ENCODE measurements at regions not wholly inside any gene's neighbourhood (a gene's known extent, or its start where the extent isn't known, plus 50 kb on each side); places are given as distances from the start of the nearest gene placed in this dataset.
"Not testable (repeated sequence)": the region's sequence is repeated elsewhere in the genome, so short reads cannot be mapped to it uniquely, and the experiment has no call there.

DNA sequence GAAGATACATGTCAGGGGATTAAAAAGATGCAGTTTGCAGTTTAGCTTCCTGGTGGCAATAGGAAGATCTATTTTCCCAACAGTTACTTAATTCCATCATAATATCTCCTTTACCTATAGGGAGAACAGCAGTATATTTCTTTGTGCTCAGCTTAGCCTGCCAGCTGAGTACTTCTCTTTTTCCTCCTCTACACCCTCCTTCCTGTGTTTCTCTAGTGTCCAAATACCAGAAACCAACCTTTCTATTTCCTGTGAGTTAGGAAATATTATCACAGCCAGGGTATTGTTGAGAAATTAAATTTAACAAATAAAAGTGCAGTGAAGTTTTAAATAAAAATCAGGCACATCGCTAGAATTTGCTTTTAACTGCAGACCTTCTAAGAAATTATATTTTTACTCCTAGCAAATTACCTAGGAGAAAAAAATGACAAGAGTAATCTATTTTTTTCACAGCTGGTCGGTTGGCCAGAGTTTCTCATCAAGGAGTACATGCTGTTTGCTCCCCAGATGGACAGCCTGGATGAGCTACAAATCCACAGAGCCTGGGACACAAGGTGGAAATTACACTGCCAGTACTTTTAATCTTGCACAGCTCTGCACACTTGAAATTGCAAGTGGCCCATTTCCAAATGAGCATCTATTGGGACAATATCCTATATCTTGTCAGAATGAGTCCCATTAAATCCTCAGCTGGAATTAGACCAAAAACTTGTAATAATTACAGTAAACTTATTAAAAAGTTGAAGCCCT lies 185.2 kb upstream of the CFAP20DC start:
- Histone ChIP-seq H3K36me3 (ENCODE audit: control insufficient read depth in 1 of 2, insufficient read depth in 2 of 2, low read length in 2 of 2) (no peaks in the 10 kb centered on the region), H3K27me3 (ENCODE audit: low read depth, low read length) (no peaks in the 10 kb centered on the region), H3K27ac (ENCODE audit: low read length) (no peak overlapping the region), H3K9me3 (ENCODE audit: control insufficient read depth in 1 of 2, low read length in 2 of 2) (peaks cover 0 to 3% of the 10 kb centered on the region in 2 donors), H3K4me1 (ENCODE audit: control insufficient read depth in 1 of 2, insufficient read depth in 2 of 2, low read length in 2 of 2) (no peaks in the 10 kb centered on the region), H3K4me3 (ENCODE audit: low read depth in 1 of 2, low read length in 2 of 2) (no peak overlapping the region)

GRCh38 chr3:59230379-59230778 lies 180.6 kb upstream of the CFAP20DC start:
- H3K4me3 ChIP-seq (ENCODE audit: low read depth in 1 of 2, low read length in 2 of 2), result not testable (repeated sequence)

DNA sequence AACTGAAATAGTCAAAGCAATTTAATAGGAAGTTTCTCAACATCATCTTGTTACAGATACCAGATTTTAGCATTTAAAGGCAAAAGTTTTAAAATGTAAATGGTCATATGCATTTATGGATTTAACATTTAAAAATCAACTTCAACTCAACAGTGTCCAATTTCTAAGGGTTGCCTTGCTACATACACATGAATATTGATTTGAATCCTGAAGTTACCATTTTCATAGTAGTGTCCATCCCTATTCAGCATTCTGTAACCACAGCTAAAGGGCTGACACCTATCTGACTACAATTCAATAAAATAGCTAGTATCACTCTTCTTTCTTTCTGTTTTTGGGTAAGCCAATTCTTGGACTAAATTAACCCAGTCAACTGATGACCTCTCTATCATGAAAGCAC lies 164.0 kb upstream of the CFAP20DC start:
- H3K9me3 ChIP-seq (ENCODE audit: control insufficient read depth in 1 of 2, low read length in 2 of 2), result no peaks in the 10 kb centered on the region

More at GRCh38 chr3:59230379-59230778, 180.6 kb upstream of the CFAP20DC start:
- H3K4me1 ChIP-seq (ENCODE audit: control insufficient read depth in 1 of 2, insufficient read depth in 2 of 2, low read length in 2 of 2); H3K36me3 ChIP-seq (ENCODE audit: control insufficient read depth in 1 of 2, insufficient read depth in 2 of 2, low read length in 2 of 2); H3K9me3 ChIP-seq (ENCODE audit: control insufficient read depth in 1 of 2, low read length in 2 of 2); H3K27ac ChIP-seq (ENCODE audit: low read length); H3K27me3 ChIP-seq (ENCODE audit: low read depth, low read length): not testable (repeated sequence)

DNA sequence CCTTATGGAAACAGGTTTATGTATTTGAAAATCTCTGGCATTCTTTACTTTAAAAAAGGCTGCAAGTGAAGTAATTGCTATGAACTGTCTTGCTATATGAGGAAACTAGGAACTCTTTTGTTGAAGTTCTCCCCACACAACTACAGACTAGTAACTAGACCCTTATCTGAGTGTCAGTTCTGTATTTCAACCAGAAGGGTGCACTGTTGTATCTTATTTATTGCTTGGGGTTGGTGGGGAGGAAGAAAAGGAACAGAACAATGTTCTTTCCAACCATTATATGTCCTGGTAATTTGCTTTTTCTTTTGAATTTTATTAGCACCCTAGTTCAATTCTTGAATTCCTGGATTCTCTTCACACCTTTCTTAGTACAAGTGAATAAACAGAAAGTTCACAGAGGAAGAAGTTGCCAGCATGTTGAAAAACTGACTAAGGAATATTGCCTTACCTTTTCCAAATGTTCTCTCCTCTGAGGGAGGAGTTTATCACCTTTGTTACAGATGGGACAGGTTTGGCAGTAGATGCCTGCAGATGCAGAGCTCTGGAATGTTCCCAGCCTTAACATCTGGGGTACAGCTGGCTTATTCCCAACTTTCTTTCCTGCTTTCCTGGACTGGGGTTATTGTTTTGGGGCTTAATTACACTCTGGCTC lies 162.4 kb upstream of the CFAP20DC start:
- H3K4me3 ChIP-seq (ENCODE audit: low read depth in 1 of 2, low read length in 2 of 2), result no peak overlapping the region
- H3K27ac ChIP-seq (ENCODE audit: low read length), result no peak overlapping the region
- no peaks in the 10 kb centered on the region for H3K36me3 ChIP-seq (ENCODE audit: control insufficient read depth in 1 of 2, insufficient read depth in 2 of 2, low read length in 2 of 2)
- H3K9me3 ChIP-seq (ENCODE audit: control insufficient read depth in 1 of 2, low read length in 2 of 2), result no peaks in the 10 kb centered on the region
- H3K27me3 ChIP-seq (ENCODE audit: low read depth, low read length), result no peaks in the 10 kb centered on the region
- no peaks in the 10 kb centered on the region for H3K4me1 ChIP-seq (ENCODE audit: control insufficient read depth in 1 of 2, insufficient read depth in 2 of 2, low read length in 2 of 2)

More for the DNA sequence above, 164.0 kb upstream of the CFAP20DC start:
- H3K36me3 ChIP-seq (ENCODE audit: control insufficient read depth in 1 of 2, insufficient read depth in 2 of 2, low read length in 2 of 2), result no peaks in the 10 kb centered on the region
- no peaks in the 10 kb centered on the region for H3K4me1 ChIP-seq (ENCODE audit: control insufficient read depth in 1 of 2, insufficient read depth in 2 of 2, low read length in 2 of 2)
- H3K27ac ChIP-seq (ENCODE audit: low read length), result no peak overlapping the region
- no peak overlapping the region for H3K4me3 ChIP-seq (ENCODE audit: low read depth in 1 of 2, low read length in 2 of 2)
- no peaks in the 10 kb centered on the region for H3K27me3 ChIP-seq (ENCODE audit: low read depth, low read length)

GRCh38 chr3:59210260-59210659 lies 160.4 kb upstream of the CFAP20DC start:
- H3K9me3 ChIP-seq (ENCODE audit: control insufficient read depth in 1 of 2, low read length in 2 of 2), result no peaks in the 10 kb centered on the region

GRCh38 chr3:59192473-59192872 lies 142.6 kb upstream of the CFAP20DC start:
- Histone ChIP-seq H3K4me3 (ENCODE audit: low read depth in 1 of 2, low read length in 2 of 2) (no peak overlapping the region), H3K27ac (ENCODE audit: low read length) (no peak overlapping the region), H3K4me1 (ENCODE audit: control insufficient read depth in 1 of 2, insufficient read depth in 2 of 2, low read length in 2 of 2) (no peaks in the 10 kb centered on the region), H3K27me3 (ENCODE audit: low read depth, low read length) (no peaks in the 10 kb centered on the region), H3K36me3 (ENCODE audit: control insufficient read depth in 1 of 2, insufficient read depth in 2 of 2, low read length in 2 of 2) (no peaks in the 10 kb centered on the region), H3K9me3 (ENCODE audit: control insufficient read depth in 1 of 2, low read length in 2 of 2) (no peaks in the 10 kb centered on the region)

More at GRCh38 chr3:59210260-59210659, 160.4 kb upstream of the CFAP20DC start:
- no peaks in the 10 kb centered on the region for H3K36me3 ChIP-seq (ENCODE audit: control insufficient read depth in 1 of 2, insufficient read depth in 2 of 2, low read length in 2 of 2)
- H3K4me3 ChIP-seq (ENCODE audit: low read depth in 1 of 2, low read length in 2 of 2), result no peak overlapping the region
- no peak overlapping the region for H3K27ac ChIP-seq (ENCODE audit: low read length)
- H3K4me1 ChIP-seq (ENCODE audit: control insufficient read depth in 1 of 2, insufficient read depth in 2 of 2, low read length in 2 of 2), result no peaks in the 10 kb centered on the region
- no peaks in the 10 kb centered on the region for H3K27me3 ChIP-seq (ENCODE audit: low read depth, low read length)

GRCh38 chr3:59191651-59192050 lies 141.8 kb upstream of the CFAP20DC start:
- Histone ChIP-seq H3K9me3 (ENCODE audit: control insufficient read depth in 1 of 2, low read length in 2 of 2) (no peaks in the 10 kb centered on the region), H3K4me1 (ENCODE audit: control insufficient read depth in 1 of 2, insufficient read depth in 2 of 2, low read length in 2 of 2) (no peaks in the 10 kb centered on the region), H3K4me3 (ENCODE audit: low read depth in 1 of 2, low read length in 2 of 2) (no peak overlapping the region), H3K36me3 (ENCODE audit: control insufficient read depth in 1 of 2, insufficient read depth in 2 of 2, low read length in 2 of 2) (no peaks in the 10 kb centered on the region), H3K27ac (ENCODE audit: low read length) (no peak overlapping the region), H3K27me3 (ENCODE audit: low read depth, low read length) (no peaks in the 10 kb centered on the region)

DNA sequence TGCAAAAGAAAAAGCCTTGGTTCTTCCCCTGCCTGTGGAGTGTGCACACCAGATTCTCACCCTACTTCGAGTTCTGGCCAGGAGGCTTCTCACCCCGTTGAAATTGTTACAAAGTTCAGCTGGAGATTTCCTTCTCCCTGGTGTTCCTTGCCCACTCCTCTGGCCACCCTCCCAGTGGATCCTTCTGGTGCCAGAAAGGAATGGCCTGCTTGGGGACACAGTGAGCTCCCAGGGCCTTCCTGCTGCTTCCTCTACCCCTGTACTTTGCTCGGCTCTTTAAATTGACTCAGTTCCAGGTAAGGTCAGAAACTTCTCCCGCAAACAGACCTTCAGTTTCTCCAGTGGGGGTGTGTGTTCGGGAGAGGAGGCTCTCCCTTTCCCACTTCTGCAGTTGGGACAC lies 140.1 kb upstream of the CFAP20DC start:
- Histone ChIP-seq H3K27ac (ENCODE audit: low read length) (no peak overlapping the region), H3K9me3 (ENCODE audit: control insufficient read depth in 1 of 2, low read length in 2 of 2) (no peaks in the 10 kb centered on the region), H3K4me3 (ENCODE audit: low read depth in 1 of 2, low read length in 2 of 2) (no peak overlapping the region), H3K27me3 (ENCODE audit: low read depth, low read length) (no peaks in the 10 kb centered on the region), H3K36me3 (ENCODE audit: control insufficient read depth in 1 of 2, insufficient read depth in 2 of 2, low read length in 2 of 2) (no peaks in the 10 kb centered on the region), H3K4me1 (ENCODE audit: control insufficient read depth in 1 of 2, insufficient read depth in 2 of 2, low read length in 2 of 2) (no peaks in the 10 kb centered on the region)

- no peak overlapping the region for H3K27ac ChIP-seq (ENCODE audit: low read length)
- H3K9me3 ChIP-seq (ENCODE audit: control insufficient read depth in 1 of 2, low read length in 2 of 2), result no peaks in the 10 kb centered on the region
- no peak overlapping the region for H3K4me3 ChIP-seq (ENCODE audit: low read depth in 1 of 2, low read length in 2 of 2)
- H3K4me1 ChIP-seq (ENCODE audit: control insufficient read depth in 1 of 2, insufficient read depth in 2 of 2, low read length in 2 of 2), result no peaks in the 10 kb centered on the region
- no peaks in the 10 kb centered on the region for H3K36me3 ChIP-seq (ENCODE audit: control insufficient read depth in 1 of 2, insufficient read depth in 2 of 2, low read length in 2 of 2)
- no peaks in the 10 kb centered on the region for H3K27me3 ChIP-seq (ENCODE audit: low read depth, low read length)
These were observed 139.7 kb upstream of the CFAP20DC start for GRCh38 chr3:59189526-59189925.

- no peaks in the 10 kb centered on the region for H3K9me3 ChIP-seq (ENCODE audit: control insufficient read depth in 1 of 2, low read length in 2 of 2)
- no peaks in the 10 kb centered on the region for H3K27me3 ChIP-seq (ENCODE audit: low read depth, low read length)
- H3K36me3 ChIP-seq (ENCODE audit: control insufficient read depth in 1 of 2, insufficient read depth in 2 of 2, low read length in 2 of 2), result no peaks in the 10 kb centered on the region
- no peaks in the 10 kb centered on the region for H3K4me1 ChIP-seq (ENCODE audit: control insufficient read depth in 1 of 2, insufficient read depth in 2 of 2, low read length in 2 of 2)
- H3K4me3 ChIP-seq (ENCODE audit: low read depth in 1 of 2, low read length in 2 of 2), result no peak overlapping the region
- no peak overlapping the region for H3K27ac ChIP-seq (ENCODE audit: low read length)
These were observed 136.9 kb upstream of the CFAP20DC start for GRCh38 chr3:59186725-59187124.

GRCh38 chr3:59185591-59186369 lies 136.0 kb upstream of the CFAP20DC start:
- H3K4me1 ChIP-seq (ENCODE audit: control insufficient read depth in 1 of 2, insufficient read depth in 2 of 2, low read length in 2 of 2), result no peaks in the 10 kb centered on the region
- H3K9me3 ChIP-seq (ENCODE audit: control insufficient read depth in 1 of 2, low read length in 2 of 2), result no peaks in the 10 kb centered on the region
- no peak overlapping the region for H3K27ac ChIP-seq (ENCODE audit: low read length)
- no peaks in the 10 kb centered on the region for H3K27me3 ChIP-seq (ENCODE audit: low read depth, low read length)
- H3K36me3 ChIP-seq (ENCODE audit: control insufficient read depth in 1 of 2, insufficient read depth in 2 of 2, low read length in 2 of 2), result no peaks in the 10 kb centered on the region
- H3K4me3 ChIP-seq (ENCODE audit: low read depth in 1 of 2, low read length in 2 of 2), result no peak overlapping the region
